ENCODE measurements at regions not wholly inside any gene's neighbourhood (a gene's known extent, or its start where the extent isn't known, plus 50 kb on each side); places are given as distances from the start of the nearest gene placed in this dataset.

DNA sequence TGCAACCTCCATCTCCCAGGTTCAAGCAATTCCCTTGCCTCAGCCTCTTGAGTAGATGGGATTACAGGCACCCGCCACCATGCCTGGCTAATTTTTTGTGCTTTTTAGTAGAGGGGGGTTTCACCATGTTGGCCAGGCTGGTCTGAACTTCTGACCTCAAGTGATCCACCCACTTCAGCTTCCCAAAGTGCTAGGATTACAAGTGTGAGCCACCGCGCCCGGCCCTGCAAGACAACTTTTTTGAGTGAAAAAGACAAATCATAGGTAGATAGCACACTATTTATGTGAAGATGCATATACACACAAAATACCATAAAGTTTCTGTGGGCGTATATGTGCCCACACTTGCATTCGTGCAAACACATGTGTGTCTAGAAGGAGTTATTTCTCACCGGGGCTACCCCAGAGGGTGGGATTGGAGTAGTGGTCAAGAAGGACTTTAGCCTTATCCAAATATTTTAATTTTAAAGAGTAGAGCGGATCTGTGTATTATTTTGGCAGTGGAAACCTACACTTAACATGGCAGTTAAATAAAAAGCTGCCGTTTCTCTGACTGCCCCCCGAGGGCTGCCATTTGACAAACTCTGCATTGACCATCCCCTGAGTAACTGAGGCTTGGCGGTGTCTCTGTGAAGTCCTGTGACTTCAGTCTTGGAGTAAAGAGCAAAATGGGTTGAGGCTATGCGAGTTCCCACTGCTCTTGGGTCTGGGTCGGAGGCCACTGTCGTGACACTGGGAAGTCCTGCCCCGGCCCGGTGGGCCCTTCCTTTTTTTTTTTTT is 93.4 kb upstream of the PTCH1 start:
- TF ChIP-seq TAF1 (IDR thresholded peaks at IDR 0.05; ENCODE audit: borderline replicate concordance, insufficient read depth, low read length) (no peak), SIN3A (IDR thresholded peaks at IDR 0.05; ENCODE audit: borderline replicate concordance, insufficient read depth, low read length) (no peak)
- TF ChIP-seq, protein P1, sequence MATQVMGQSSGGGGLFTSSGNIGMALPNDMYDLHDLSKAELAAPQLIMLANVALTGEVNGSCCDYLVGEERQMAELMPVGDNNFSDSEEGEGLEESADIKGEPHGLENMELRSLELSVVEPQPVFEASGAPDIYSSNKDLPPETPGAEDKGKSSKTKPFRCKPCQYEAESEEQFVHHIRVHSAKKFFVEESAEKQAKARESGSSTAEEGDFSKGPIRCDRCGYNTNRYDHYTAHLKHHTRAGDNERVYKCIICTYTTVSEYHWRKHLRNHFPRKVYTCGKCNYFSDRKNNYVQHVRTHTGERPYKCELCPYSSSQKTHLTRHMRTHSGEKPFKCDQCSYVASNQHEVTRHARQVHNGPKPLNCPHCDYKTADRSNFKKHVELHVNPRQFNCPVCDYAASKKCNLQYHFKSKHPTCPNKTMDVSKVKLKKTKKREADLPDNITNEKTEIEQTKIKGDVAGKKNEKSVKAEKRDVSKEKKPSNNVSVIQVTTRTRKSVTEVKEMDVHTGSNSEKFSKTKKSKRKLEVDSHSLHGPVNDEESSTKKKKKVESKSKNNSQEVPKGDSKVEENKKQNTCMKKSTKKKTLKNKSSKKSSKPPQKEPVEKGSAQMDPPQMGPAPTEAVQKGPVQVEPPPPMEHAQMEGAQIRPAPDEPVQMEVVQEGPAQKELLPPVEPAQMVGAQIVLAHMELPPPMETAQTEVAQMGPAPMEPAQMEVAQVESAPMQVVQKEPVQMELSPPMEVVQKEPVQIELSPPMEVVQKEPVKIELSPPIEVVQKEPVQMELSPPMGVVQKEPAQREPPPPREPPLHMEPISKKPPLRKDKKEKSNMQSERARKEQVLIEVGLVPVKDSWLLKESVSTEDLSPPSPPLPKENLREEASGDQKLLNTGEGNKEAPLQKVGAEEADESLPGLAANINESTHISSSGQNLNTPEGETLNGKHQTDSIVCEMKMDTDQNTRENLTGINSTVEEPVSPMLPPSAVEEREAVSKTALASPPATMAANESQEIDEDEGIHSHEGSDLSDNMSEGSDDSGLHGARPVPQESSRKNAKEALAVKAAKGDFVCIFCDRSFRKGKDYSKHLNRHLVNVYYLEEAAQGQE (IDR thresholded peaks at IDR 0.05; ENCODE audit: insufficient read depth in 1 of 2, low read depth in 2 of 2, low read length in 2 of 2): no peak

DNA sequence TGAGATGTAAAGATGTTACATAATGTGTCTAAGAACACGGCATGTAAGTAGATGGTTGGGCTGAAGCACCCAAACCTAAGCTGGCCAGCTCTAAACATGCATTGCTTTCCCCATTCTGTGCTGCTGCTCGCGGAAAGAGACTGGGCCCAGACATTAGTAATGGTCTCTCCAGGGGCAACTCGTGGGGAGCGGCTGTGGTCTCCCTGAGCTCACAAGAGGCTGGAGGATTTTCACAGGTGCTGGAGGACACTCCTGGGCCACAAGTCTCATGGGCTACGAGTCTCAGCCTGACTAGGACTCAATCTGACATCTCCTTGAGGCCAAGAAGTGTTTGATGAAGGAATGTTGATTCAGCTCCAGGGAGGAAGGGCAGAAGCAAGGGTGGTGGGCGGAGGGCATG is 92.7 kb upstream of the PTCH1 start:
- no peak for TF ChIP-seq TAF1 (IDR thresholded peaks at IDR 0.05; ENCODE audit: borderline replicate concordance, insufficient read depth, low read length)
- TF ChIP-seq SIN3A (IDR thresholded peaks at IDR 0.05; ENCODE audit: borderline replicate concordance, insufficient read depth, low read length): no peak
- no peak for TF ChIP-seq POLR2AphosphoS5 (IDR thresholded peaks at IDR 0.05; ENCODE audit: low read depth, low read length)
- TF ChIP-seq, protein P1 (IDR thresholded peaks at IDR 0.05; ENCODE audit: insufficient read depth in 1 of 2, low read depth in 2 of 2, low read length in 2 of 2): no peak
- no peak for TF ChIP-seq FOXP2 (optimal IDR thresholded peaks at IDR 0.05; ENCODE audit: borderline replicate concordance, extremely low read depth, extremely low read length, insufficient read depth)

DNA sequence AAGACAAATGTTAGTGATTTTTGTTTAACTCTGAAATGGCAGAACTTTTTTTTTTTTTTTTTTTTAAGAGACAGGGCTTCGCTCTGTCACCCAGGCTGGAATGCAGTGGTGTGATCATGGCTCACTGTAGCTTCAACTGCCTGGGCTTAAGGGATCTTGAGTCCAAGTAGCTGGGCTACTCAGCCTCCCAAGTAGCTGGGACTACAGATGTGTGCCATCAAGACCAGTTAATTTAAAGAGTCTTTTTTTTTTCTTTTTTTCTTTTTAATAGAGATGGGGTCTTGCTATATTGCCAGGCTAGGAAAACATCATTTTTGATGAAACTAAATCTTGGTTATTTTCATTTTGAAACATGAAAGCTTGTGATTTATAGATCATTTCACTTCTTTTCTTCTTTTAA is 91.6 kb upstream of the PTCH1 start:
- TF ChIP-seq POLR2AphosphoS5 (IDR thresholded peaks at IDR 0.05; ENCODE audit: low read depth, low read length): no peak
- no peak for TF ChIP-seq SIN3A (IDR thresholded peaks at IDR 0.05; ENCODE audit: borderline replicate concordance, insufficient read depth, low read length)
- TF ChIP-seq, protein P1 (IDR thresholded peaks at IDR 0.05; ENCODE audit: insufficient read depth in 1 of 2, low read depth in 2 of 2, low read length in 2 of 2): no peak
- no peak for TF ChIP-seq FOXP2 (optimal IDR thresholded peaks at IDR 0.05; ENCODE audit: borderline replicate concordance, extremely low read depth, extremely low read length, insufficient read depth)
- no peak for TF ChIP-seq TAF1 (IDR thresholded peaks at IDR 0.05; ENCODE audit: borderline replicate concordance, insufficient read depth, low read length)

DNA sequence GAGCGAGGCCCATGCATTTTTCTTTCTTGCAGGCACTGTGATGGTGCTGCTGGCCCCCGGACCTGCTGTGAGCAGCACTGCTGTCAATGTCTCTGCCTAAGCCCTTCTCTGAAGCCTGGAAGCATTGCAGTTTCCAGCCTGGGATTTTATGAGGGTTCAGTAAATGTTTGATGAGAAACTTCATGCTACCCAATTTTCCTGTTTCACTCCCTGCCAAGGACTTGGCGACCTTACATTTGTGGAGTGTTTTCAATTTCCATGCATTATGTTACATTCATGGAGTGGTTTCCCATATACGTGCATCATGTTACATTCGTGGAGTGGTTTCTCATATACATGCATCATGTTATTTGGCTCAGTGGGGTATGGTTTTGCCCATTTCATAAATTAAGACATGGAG is 90.7 kb upstream of the PTCH1 start:
- no peak for TF ChIP-seq TAF1 (IDR thresholded peaks at IDR 0.05; ENCODE audit: borderline replicate concordance, insufficient read depth, low read length)

DNA sequence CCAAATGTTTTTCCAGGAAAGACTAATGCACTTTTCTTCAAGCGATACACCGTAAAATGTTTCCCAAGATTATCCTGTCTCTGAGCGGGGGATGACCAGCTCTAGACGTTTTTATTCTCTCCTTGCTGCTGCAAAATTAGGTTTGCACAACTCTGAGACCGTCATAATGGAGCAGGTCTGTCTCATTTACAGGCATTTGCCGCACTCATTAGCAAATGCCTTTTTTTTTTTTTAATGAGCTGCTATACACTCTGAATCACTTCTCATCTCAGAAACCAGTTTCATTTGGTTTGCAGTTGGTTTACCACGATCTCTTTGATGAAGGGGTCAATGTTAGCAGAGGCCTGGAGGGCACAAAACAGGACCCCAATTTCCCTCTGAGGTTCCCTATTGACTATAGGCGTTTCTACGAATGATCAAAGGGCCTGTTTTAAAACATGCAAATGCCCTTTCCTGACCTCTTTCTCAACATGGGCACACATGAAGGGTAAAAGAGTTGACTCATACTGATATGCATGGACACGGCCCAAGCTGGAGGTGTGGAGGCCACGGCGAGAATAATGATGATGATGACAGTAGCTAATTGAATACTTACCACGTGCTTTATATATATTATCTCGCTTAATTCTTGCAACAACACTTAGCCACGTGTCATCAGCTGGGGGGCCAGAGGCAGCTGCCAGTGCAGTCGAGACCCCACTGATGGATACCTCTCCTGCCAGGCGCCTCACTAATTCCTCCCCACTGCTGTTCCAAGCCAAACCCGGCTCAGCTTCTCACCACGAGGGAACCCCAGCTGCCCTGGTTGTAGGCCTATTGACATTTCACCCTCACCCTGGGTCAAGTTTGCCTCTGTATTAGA is 89.9 kb upstream of the PTCH1 start:
- TF ChIP-seq FOXP2 (optimal IDR thresholded peaks at IDR 0.05; ENCODE audit: borderline replicate concordance, extremely low read depth, extremely low read length, insufficient read depth) (no peak), TAF1 (IDR thresholded peaks at IDR 0.05; ENCODE audit: borderline replicate concordance, insufficient read depth, low read length) (no peak), SIN3A (IDR thresholded peaks at IDR 0.05; ENCODE audit: borderline replicate concordance, insufficient read depth, low read length) (no peak), POLR2AphosphoS5 (IDR thresholded peaks at IDR 0.05; ENCODE audit: low read depth, low read length) (no peak)
- TF ChIP-seq, protein P1 (IDR thresholded peaks at IDR 0.05; ENCODE audit: insufficient read depth in 1 of 2, low read depth in 2 of 2, low read length in 2 of 2): no peak

All from PFSK-1 (cell line).